ENCODE measurements at regions not wholly inside any gene's neighbourhood (a gene's known extent, or its start where the extent isn't known, plus 50 kb on each side); places are given as distances from the start of the nearest gene placed in this dataset.

- Histone ChIP-seq H3K36me3 (ENCODE audit: control insufficient read depth in 4 of 4, insufficient read depth in 3 of 4, low read depth in 1 of 4, low read length in 3 of 4) (no peaks in the 10 kb centered on the region), H3K4me1 (ENCODE audit: control insufficient read depth in 4 of 4, insufficient read depth in 4 of 4, low read length in 3 of 4) (no peaks in the 10 kb centered on the region), H3K9ac (ENCODE audit: low read depth in 1 of 2, low read length in 2 of 2) (no peak overlapping the region), H3K27me3 (ENCODE audit: control insufficient read depth in 4 of 4, insufficient read depth in 4 of 4, low read length in 3 of 4) (no peaks in the 10 kb centered on the region), H3K9me3 (ENCODE audit: control insufficient read depth in 4 of 4, low read length in 3 of 4) (peaks cover 0 to 1% (median 0%) of the 10 kb centered on the region in 4 donors), H3K4me3 (ENCODE audit: low read depth in 1 of 3, low read length in 3 of 3) (no peak overlapping the region), H3K27ac (ENCODE audit: low read depth in 1 of 2, low read length in 2 of 2) (no peak overlapping the region)
- no peak for DNase-seq (ENCODE audit: low spot score)
- 88% methylated on average over 1 of the region's 1 CpG for WGBS
- TF ChIP-seq ZBTB33 (IDR thresholded peaks at IDR 0.05) = no peak
- no peak for TF ChIP-seq YY1 (IDR thresholded peaks at IDR 0.05)
- no peak for TF ChIP-seq HNF4G (IDR thresholded peaks at IDR 0.05)
- no peak for TF ChIP-seq MAX (IDR thresholded peaks at IDR 0.05)
- no peak for TF ChIP-seq SP1 (IDR thresholded peaks at IDR 0.05)
- TF ChIP-seq HNF4A (conservative IDR thresholded peaks at IDR 0.05) = no peak
- no peak for TF ChIP-seq NR2F2 (IDR thresholded peaks at IDR 0.05)
- TF ChIP-seq TAF1 (conservative IDR thresholded peaks at IDR 0.05) = no peak
- no peak for TF ChIP-seq REST (IDR thresholded peaks at IDR 0.05)
- TF ChIP-seq RXRA (IDR thresholded peaks at IDR 0.05) = no peak
- no peak for TF ChIP-seq FOXA1 (IDR thresholded peaks at IDR 0.05)
- TF ChIP-seq RAD21 (IDR thresholded peaks at IDR 0.05) = no peak
- TF ChIP-seq JUND (IDR thresholded peaks at IDR 0.05) = no peak
These were observed 1687.6 kb downstream of the GRIK2 start for GRCh38 chr6:103081126-103081525.

GRCh38 chr6:103080497-103080896 lies 1687.0 kb downstream of the GRIK2 start:
- DNase-seq (ENCODE audit: low spot score) = no peak
- 74% methylated on average over 3 of the region's 3 CpGs for WGBS
- no peaks in the 10 kb centered on the region for H3K36me3 ChIP-seq (ENCODE audit: control insufficient read depth in 4 of 4, insufficient read depth in 3 of 4, low read depth in 1 of 4, low read length in 3 of 4)
- H3K4me1 ChIP-seq (ENCODE audit: control insufficient read depth in 4 of 4, insufficient read depth in 4 of 4, low read length in 3 of 4) = no peaks in the 10 kb centered on the region
- H3K27ac ChIP-seq (ENCODE audit: low read depth in 1 of 2, low read length in 2 of 2) = no peak overlapping the region
- no peak overlapping the region for H3K9ac ChIP-seq (ENCODE audit: low read depth in 1 of 2, low read length in 2 of 2)
- no peaks in the 10 kb centered on the region for H3K27me3 ChIP-seq (ENCODE audit: control insufficient read depth in 4 of 4, insufficient read depth in 4 of 4, low read length in 3 of 4)
- H3K4me3 ChIP-seq (ENCODE audit: low read depth in 1 of 3, low read length in 3 of 3) = no peak overlapping the region
- H3K9me3 ChIP-seq (ENCODE audit: control insufficient read depth in 4 of 4, low read length in 3 of 4) = peaks cover 0 to 1% (median 0%) of the 10 kb centered on the region in 4 donors
- TF ChIP-seq RXRA (IDR thresholded peaks at IDR 0.05) (no peak), FOXA2 (IDR thresholded peaks at IDR 0.05) (no peak), FOXA1 (IDR thresholded peaks at IDR 0.05) (no peak), TAF1 (conservative IDR thresholded peaks at IDR 0.05) (no peak), YY1 (IDR thresholded peaks at IDR 0.05) (no peak), HNF4A (conservative IDR thresholded peaks at IDR 0.05) (no peak), ATF3 (IDR thresholded peaks at IDR 0.05) (no peak), GABPA (IDR thresholded peaks at IDR 0.05 in 1 of 2, conservative IDR thresholded peaks at IDR 0.05 in 1 of 2) (no peak), CTCF (IDR thresholded peaks at IDR 0.05; ENCODE audit: low read depth, low read length, missing input control) (no peak), REST (IDR thresholded peaks at IDR 0.05) (no peak), JUND (IDR thresholded peaks at IDR 0.05) (no peak), RAD21 (IDR thresholded peaks at IDR 0.05) (no peak), MAX (IDR thresholded peaks at IDR 0.05) (no peak), HNF4G (IDR thresholded peaks at IDR 0.05) (no peak), EGR1 (IDR thresholded peaks at IDR 0.05; ENCODE audit: low read depth in 2 of 2) (no peak), NR2F2 (IDR thresholded peaks at IDR 0.05) (no peak)

Measured in liver (tissue), 8 donors.